A673 (cell line): ENCODE measurements at regions not wholly inside any gene's neighbourhood (a gene's known extent, or its start where the extent isn't known, plus 50 kb on each side); places are given as distances from the start of the nearest gene placed in this dataset.

Experiments
- BruUV-seq: library from RNA; stranded (reverse); fragments of 400-500 nt; replicated peaks from 2 replicates; lab custom pipeline; 2021; lab: Mats Ljungman, UMichigan
- CTCF ChIA-PET: fragments of 300-600 bp; sonication (Branson Sonifier 250); formaldehyde crosslinking; loops from one replicate; lab custom pipeline; 2022; ENCODE audit warnings: antibody characterized with exemption; lab: Charles Lee
- POLR2A ChIA-PET: fragments of 300-600 bp; sonication (Branson Sonifier 250); formaldehyde crosslinking; loops from one replicate; lab custom pipeline; 2022; ENCODE audit warnings: antibody characterized with exemption; ENCODE audit not compliant: low non-redundant PET; lab: Charles Lee
- DNase-seq: peaks from one replicate; pipeline ENCODE4 v3.0.0-alpha.2; 2015; ENCODE audit warnings: low spot score
- H3K27ac ChIP-seq: fragments of 200-600 bp; sonication (generic); 2 replicates; pipeline ENCODE4 v1.5.1; 2016; ENCODE audit warnings: mixed run types, low read depth, mild to moderate bottlenecking, mixed read lengths, antibody characterized with exemption, low read length; ENCODE audit not compliant: poor library complexity, severe bottlenecking
- H3K27me3 ChIP-seq: fragments of 200-600 bp; sonication (generic); replicated peaks from 2 replicates; pipeline ENCODE4 v1.6.1; 2017; ENCODE audit warnings: mixed run types, low read depth, mild to moderate bottlenecking, mixed read lengths, antibody characterized with exemption, low read length; ENCODE audit not compliant: insufficient read depth, poor library complexity
- H3K36me3 ChIP-seq: fragments of 200-600 bp; sonication (generic); 2 replicates; pipeline ENCODE4 v1.6.1; 2016; ENCODE audit warnings: mixed run types, mild to moderate bottlenecking, mixed read lengths, antibody characterized with exemption, low read length; ENCODE audit not compliant: insufficient read depth, poor library complexity, severe bottlenecking
- H3K4me1 ChIP-seq: fragments of 200-600 bp; sonication (generic); 2 replicates; pipeline ENCODE4 v1.6.1; 2017; ENCODE audit warnings: mixed run types, mild to moderate bottlenecking, mixed read lengths, antibody characterized with exemption, low read length; ENCODE audit not compliant: insufficient read depth, poor library complexity, severe bottlenecking
- H3K4me3 ChIP-seq: fragments of 200-600 bp; sonication (generic); 2 replicates; pipeline ENCODE4 v1.5.1; 2016; ENCODE audit warnings: low read depth, mixed run types, mild to moderate bottlenecking, mixed read lengths, low read length; ENCODE audit not compliant: poor library complexity, severe bottlenecking
- H3K9me3 ChIP-seq: fragments of 200-600 bp; sonication (generic); 2 replicates; pipeline ENCODE4 v1.6.1; 2016; ENCODE audit warnings: mixed run types, low read depth, mild to moderate bottlenecking, mixed read lengths, antibody characterized with exemption, low read length; ENCODE audit not compliant: poor library complexity, severe bottlenecking
- EZH2 ChIP-seq: fragments of 200-600 bp; sonication (generic); IDR thresholded peaks from 2 replicates; pipeline ENCODE4 v1.6.1; 2017; ENCODE audit warnings: borderline replicate concordance, low read depth, mild to moderate bottlenecking, mixed read lengths, antibody characterized with exemption, low read length; ENCODE audit not compliant: poor library complexity, severe bottlenecking
- intact Hi-C: fragments of 100-400 bp; cut with micrococcal nuclease; formaldehyde crosslinking; loops from one replicate; pipeline ENCODE4 v1.10.0; 2022; ENCODE audit not compliant: unreplicated experiment
- TF ChIP-seq, protein P1 (sequence below): fragments of 300-800, 200-600 bp; sonication (generic); conservative IDR thresholded peaks from 2 replicates; pipeline ENCODE4 v1.5.1; 2017; ENCODE audit warnings: low read depth, mild to moderate bottlenecking, antibody characterized with exemption, low read length, moderate library complexity, mixed read lengths

DNA sequence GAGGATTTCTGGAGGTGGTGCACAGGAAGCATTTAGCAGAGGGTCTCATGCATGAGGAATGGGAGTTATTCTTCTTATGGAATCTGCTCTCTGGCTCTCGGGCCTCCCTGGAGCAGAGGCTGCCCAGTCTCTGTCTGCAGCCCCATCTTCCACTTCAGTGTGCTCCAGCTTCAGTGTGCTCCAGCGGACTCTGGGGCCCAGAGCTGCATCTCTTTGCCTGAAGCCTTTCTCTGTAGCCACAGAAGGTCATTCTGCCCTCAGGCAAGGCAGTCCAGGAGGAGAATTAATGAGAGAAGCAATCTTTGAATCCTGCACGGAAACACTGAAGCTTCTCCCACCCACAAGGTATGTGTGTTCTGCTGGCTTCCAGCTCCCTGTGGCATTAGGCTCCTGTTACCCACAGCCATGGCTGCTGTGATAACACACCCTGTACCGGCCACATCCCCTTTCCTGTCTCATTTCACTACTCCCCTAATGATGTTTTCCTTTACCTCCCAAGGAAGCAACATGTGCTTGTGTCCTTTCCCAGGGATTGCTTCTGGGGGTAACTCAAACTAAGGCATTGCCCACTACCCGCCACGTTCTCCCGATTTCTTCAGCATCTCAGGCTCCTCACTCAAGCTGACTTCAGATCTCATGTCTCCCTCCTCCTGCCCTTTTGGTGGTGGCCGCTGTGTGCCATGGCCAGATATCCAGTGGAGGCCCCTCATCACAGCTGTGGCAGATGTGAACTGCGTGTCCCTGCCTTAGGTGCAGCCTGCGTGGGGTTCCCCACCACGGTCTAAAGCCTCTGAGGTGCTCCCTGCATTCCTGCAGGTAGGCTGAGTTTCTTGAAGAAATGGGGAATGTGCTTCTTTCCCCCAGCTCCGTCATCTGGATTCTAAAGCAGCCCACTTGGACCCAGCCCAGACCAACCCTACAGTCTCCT is 181.2 kb upstream of the GALNT2 start:
- TF ChIP-seq, protein P1, sequence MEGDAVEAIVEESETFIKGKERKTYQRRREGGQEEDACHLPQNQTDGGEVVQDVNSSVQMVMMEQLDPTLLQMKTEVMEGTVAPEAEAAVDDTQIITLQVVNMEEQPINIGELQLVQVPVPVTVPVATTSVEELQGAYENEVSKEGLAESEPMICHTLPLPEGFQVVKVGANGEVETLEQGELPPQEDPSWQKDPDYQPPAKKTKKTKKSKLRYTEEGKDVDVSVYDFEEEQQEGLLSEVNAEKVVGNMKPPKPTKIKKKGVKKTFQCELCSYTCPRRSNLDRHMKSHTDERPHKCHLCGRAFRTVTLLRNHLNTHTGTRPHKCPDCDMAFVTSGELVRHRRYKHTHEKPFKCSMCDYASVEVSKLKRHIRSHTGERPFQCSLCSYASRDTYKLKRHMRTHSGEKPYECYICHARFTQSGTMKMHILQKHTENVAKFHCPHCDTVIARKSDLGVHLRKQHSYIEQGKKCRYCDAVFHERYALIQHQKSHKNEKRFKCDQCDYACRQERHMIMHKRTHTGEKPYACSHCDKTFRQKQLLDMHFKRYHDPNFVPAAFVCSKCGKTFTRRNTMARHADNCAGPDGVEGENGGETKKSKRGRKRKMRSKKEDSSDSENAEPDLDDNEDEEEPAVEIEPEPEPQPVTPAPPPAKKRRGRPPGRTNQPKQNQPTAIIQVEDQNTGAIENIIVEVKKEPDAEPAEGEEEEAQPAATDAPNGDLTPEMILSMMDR: no peak
- TF ChIP-seq EZH2: no peak
- no peaks in the 10 kb centered on the region for H3K4me1 ChIP-seq
- intact Hi-C loops: no loop called here
- ChIA-PET POLR2A (no interaction called here), CTCF (no interaction called here)
- no peak overlapping the region for H3K4me3 ChIP-seq
- no peaks in the 10 kb centered on the region for H3K27me3 ChIP-seq
- H3K36me3 ChIP-seq: no peaks in the 10 kb centered on the region
- no peak for DNase-seq
- no peak overlapping the region for H3K27ac ChIP-seq
- no TSS peak for BruUV-seq
- H3K9me3 ChIP-seq: no peaks in the 10 kb centered on the region

- DNase-seq: no peak
- Histone ChIP-seq H3K4me1 (no peaks in the 10 kb centered on the region), H3K4me3 (no peak overlapping the region), H3K27me3 (no peaks in the 10 kb centered on the region), H3K9me3 (no peaks in the 10 kb centered on the region), H3K27ac (no peak overlapping the region), H3K36me3 (no peaks in the 10 kb centered on the region)
- intact Hi-C loops: no loop called here
- no peak for TF ChIP-seq EZH2
- TF ChIP-seq, protein P1: no peak
- ChIA-PET CTCF (no interaction called here), POLR2A (no interaction called here)
- no TSS peak for BruUV-seq
Observed at GRCh38 chr1:229886636-229887035, 180.4 kb upstream of the GALNT2 start.

GRCh38 chr1:229887043-229887822 is 179.8 kb upstream of the GALNT2 start:
- Histone ChIP-seq H3K4me1 (no peaks in the 10 kb centered on the region), H3K9me3 (no peaks in the 10 kb centered on the region), H3K27me3 (no peaks in the 10 kb centered on the region), H3K36me3 (no peaks in the 10 kb centered on the region), H3K4me3 (no peak overlapping the region), H3K27ac (no peak overlapping the region)
- ChIA-PET CTCF (no interaction called here), POLR2A (no interaction called here)
- BruUV-seq: no TSS peak
- intact Hi-C loops: no loop called here
- no peak for TF ChIP-seq EZH2
- TF ChIP-seq, protein P1: no peak
- no peak for DNase-seq
